ENCODE measurements at regions not wholly inside any gene's neighbourhood (a gene's known extent, or its start where the extent isn't known, plus 50 kb on each side); places are given as distances from the start of the nearest gene placed in this dataset.

DNA sequence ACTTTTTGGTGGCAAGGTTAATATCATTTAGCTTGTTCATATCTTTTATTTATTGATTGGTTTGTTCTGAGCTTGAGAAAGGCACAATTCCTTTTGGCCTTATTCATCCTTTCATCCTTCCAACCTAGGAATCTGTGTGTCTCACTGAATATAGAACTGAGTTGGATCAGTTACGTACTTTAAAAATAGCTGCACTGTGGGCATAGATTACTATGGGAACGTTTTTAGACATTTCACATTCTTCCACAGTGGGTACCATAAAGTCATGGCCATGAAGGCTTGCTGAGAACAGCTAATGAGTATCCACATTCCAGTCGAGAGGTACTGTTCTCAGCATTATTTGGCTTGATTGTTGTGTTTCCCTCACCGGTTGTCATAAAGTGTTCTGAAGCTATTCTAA, 217.0 kb upstream of the DKK2 start:
- no peak overlapping the region for H3K4me3 Mint-ChIP-seq
- no peak overlapping the region for H3K27ac Mint-ChIP-seq
- no peaks in the 10 kb centered on the region for H3K27me3 Mint-ChIP-seq (ENCODE audit: low read depth)
- no peaks in the 10 kb centered on the region for H3K9me3 Mint-ChIP-seq
- no peaks in the 10 kb centered on the region for H3K36me3 Mint-ChIP-seq (ENCODE audit: low read depth)
- DNase-seq (ENCODE audit: low spot score): no peak
- H3K4me1 Mint-ChIP-seq (ENCODE audit: low read depth): no peaks in the 10 kb centered on the region

DNA sequence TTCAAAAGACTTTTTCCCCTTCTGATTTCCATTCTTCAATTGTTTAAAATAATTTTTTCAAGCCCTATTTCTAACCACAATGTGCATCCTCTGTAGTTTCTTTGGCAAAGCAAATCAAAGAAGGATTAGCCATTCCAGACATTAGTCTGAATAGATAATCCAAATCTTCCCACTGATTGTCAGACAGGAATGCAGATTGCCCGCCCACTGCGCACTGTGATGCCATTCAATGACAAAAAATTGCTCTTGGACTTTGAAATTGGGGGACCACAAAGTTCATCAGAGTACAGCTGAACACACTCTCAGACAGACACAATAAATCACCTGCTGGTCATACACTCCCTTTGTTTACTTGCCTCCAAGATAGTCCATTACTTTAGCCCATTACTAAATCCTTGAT, 216.5 kb upstream of the DKK2 start:
- no peaks in the 10 kb centered on the region for H3K36me3 Mint-ChIP-seq (ENCODE audit: low read depth)
- H3K4me1 Mint-ChIP-seq (ENCODE audit: low read depth): no peaks in the 10 kb centered on the region
- H3K9me3 Mint-ChIP-seq: no peaks in the 10 kb centered on the region
- DNase-seq (ENCODE audit: low spot score): no peak
- no peak overlapping the region for H3K27ac Mint-ChIP-seq
- H3K4me3 Mint-ChIP-seq: no peak overlapping the region
- H3K27me3 Mint-ChIP-seq (ENCODE audit: low read depth): no peaks in the 10 kb centered on the region

DNA sequence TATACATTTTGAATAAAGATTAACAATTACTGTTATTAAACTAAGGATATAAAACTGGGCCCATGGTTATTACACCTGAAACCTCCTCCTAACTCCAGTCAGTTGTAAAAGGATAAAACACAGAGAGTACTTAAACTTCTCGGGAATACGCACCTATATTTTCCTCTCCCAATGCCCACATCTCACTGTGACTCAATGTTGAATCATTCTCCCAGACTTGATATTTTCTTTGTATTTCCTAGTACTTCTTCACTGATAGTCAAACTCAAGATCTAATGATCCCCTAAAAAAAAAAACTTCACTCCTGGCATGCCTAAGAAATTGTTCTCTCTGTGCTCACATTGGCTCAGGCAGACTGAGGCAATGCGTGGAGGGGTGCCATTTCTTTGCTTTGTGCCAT, 212.5 kb upstream of the DKK2 start:
- no peaks in the 10 kb centered on the region for H3K9me3 Mint-ChIP-seq
- no peak overlapping the region for H3K27ac Mint-ChIP-seq
- no peaks in the 10 kb centered on the region for H3K36me3 Mint-ChIP-seq (ENCODE audit: low read depth)
- H3K4me1 Mint-ChIP-seq (ENCODE audit: low read depth): no peaks in the 10 kb centered on the region
- DNase-seq (ENCODE audit: low spot score): no peak
- no peak overlapping the region for H3K4me3 Mint-ChIP-seq
- no peaks in the 10 kb centered on the region for H3K27me3 Mint-ChIP-seq (ENCODE audit: low read depth)

DNA sequence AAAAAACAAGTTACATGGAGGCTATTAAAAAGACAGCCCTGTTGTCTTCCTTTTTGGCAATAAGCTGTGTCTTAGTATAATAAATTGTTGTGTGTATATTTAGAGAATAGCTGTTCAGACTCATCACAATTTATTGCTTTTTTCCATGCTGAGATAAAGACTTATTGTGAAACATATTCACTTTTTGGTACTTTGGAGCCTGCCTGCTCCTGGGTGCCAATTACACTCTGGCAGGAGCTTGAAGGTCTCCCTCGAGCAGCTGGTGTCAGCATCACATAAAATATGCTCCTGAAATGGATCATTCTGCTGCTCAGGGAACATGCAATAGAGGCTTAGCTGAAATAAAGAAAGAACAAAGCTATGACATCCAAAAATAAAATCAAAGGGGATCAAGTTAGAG, 211.6 kb upstream of the DKK2 start:
- Mint-ChIP-seq H3K36me3 (ENCODE audit: low read depth) (no peaks in the 10 kb centered on the region), H3K4me1 (ENCODE audit: low read depth) (no peaks in the 10 kb centered on the region), H3K9me3 (no peaks in the 10 kb centered on the region), H3K27ac (no peak overlapping the region), H3K4me3 (no peak overlapping the region), H3K27me3 (ENCODE audit: low read depth) (no peaks in the 10 kb centered on the region)
- no peak for DNase-seq (ENCODE audit: low spot score)

DNA sequence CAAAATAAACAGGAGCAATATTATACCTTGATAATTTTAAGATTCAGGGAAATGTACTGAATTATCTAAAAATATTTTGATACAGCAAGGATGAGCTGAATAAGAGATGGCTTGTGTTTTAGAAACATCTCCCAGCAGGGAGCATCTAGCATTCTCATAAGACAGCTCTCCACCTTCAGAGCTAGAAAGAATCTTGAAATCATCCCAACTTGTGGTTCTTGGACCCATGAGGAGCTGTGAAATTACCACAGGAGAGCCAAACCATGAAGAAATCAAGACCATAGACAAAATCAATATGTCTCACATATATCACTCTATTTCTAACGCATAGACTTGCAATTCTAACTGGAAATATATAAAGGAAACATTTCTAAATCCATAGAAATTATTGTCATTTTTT, 210.6 kb upstream of the DKK2 start:
- no peak for DNase-seq (ENCODE audit: low spot score)
- Mint-ChIP-seq H3K9me3 (no peaks in the 10 kb centered on the region), H3K27ac (no peak overlapping the region), H3K36me3 (ENCODE audit: low read depth) (no peaks in the 10 kb centered on the region), H3K27me3 (ENCODE audit: low read depth) (no peaks in the 10 kb centered on the region), H3K4me1 (ENCODE audit: low read depth) (no peaks in the 10 kb centered on the region), H3K4me3 (no peak overlapping the region)

DNA sequence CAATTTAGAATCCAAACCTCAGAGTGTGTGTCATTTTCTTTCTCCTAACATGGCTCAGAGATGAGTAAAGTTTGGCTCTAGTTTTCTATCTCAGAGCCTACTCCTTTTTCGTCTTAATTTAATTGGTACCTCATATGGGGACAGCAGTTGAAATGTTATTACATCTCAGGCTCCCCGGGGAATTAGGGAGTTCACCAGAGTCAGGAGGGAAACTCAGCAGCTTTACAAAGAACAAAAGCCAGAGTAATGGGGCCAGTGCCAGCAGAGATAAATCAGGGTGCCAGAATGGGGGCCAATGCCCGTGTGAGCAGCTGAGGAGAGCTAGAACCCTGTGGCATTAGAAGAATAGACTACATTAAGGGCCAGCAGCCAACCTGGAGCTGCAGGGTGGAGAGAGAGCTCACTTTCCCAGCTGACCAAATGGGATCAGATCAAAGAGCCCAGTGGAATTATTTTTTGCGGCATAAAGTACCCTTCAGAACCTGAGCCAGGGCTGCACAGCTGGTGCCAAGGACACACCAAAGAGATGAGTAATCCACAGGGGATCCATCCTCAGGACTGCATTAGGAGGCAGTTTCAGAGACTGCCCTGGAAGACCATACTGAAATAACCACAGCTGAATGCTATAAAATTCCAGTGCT, 207.1 kb upstream of the DKK2 start:
- Mint-ChIP-seq H3K9me3 (no peaks in the 10 kb centered on the region), H3K27me3 (ENCODE audit: low read depth) (no peaks in the 10 kb centered on the region), H3K4me3 (no peak overlapping the region), H3K27ac (no peak overlapping the region), H3K4me1 (ENCODE audit: low read depth) (no peaks in the 10 kb centered on the region), H3K36me3 (ENCODE audit: low read depth) (no peaks in the 10 kb centered on the region)
- DNase-seq (ENCODE audit: low spot score): no peak

DNA sequence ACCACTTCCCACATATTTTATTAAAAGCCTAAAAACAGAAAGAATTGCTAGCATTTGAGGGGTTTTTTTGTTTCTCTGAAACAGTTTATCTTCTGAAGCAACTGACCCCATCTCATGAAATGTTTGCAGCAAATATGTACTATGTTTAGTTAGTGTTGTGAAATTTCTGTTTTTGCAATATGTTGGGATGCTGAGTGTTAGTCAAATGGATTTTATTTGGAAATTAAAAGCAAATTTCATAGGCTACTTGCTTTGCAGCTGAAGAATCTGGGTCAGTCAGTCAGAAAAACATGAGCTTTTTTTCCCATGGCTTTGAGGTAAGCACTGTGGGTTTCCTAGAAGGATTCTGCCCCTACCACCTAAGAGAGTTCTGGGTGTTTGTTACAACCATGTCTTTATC, 184.9 kb upstream of the DKK2 start:
- no peak overlapping the region for H3K4me3 Mint-ChIP-seq
- no peaks in the 10 kb centered on the region for H3K4me1 Mint-ChIP-seq (ENCODE audit: low read depth)
- H3K36me3 Mint-ChIP-seq (ENCODE audit: low read depth): no peaks in the 10 kb centered on the region
- no peaks in the 10 kb centered on the region for H3K27me3 Mint-ChIP-seq (ENCODE audit: low read depth)
- H3K9me3 Mint-ChIP-seq: no peaks in the 10 kb centered on the region
- no peak overlapping the region for H3K27ac Mint-ChIP-seq
- no peak for DNase-seq (ENCODE audit: low spot score)

DNA sequence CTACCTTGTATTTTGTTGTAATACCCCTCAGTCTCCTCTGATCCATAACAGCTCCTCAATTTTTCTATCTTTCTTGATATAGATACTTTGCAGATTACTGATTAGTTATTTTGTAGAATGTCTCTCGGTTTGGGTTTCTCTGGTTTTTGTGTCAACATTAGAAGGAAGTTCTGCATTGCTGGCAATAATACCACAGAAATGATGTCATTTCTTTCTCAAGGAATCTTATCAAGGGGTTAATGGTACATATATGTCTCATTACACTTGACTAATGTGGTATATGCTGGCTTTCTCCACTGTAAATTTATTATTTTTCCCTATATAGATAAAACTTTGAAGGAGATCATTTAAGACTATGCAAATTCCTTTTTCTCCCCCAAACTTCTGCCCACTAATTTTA, 183.6 kb upstream of the DKK2 start:
- no peaks in the 10 kb centered on the region for H3K4me1 Mint-ChIP-seq (ENCODE audit: low read depth)

DNA sequence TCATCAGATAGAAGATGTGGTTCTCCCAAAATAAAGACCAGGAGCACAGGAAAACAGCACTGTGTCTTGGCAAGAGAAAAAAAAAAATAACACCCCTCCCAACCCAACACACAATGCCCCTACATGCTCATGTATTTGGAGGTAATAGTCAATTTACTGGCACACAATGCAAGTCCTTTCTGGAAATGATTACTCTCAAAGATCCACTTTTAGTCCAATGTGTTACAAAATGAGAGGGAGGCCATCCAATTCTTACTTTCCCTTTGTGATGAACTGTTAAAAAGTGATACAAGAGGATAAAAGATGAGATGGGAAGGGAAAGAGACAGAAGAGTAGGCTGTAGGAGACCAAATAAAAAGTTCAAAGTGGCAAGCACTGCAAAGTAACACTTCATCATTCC, 180.3 kb upstream of the DKK2 start:
- Mint-ChIP-seq H3K4me1 (ENCODE audit: low read depth) (no peaks in the 10 kb centered on the region), H3K27ac (no peak overlapping the region), H3K36me3 (ENCODE audit: low read depth) (no peaks in the 10 kb centered on the region), H3K4me3 (no peak overlapping the region), H3K27me3 (ENCODE audit: low read depth) (no peaks in the 10 kb centered on the region), H3K9me3 (no peaks in the 10 kb centered on the region)
- no peak for DNase-seq (ENCODE audit: low spot score)

More for the DNA sequence above, 183.6 kb upstream of the DKK2 start:
- no peaks in the 10 kb centered on the region for H3K27me3 Mint-ChIP-seq (ENCODE audit: low read depth)
- no peak overlapping the region for H3K27ac Mint-ChIP-seq
- H3K36me3 Mint-ChIP-seq (ENCODE audit: low read depth): no peaks in the 10 kb centered on the region
- no peaks in the 10 kb centered on the region for H3K9me3 Mint-ChIP-seq
- no peak for DNase-seq (ENCODE audit: low spot score)
- H3K4me3 Mint-ChIP-seq: no peak overlapping the region

DNA sequence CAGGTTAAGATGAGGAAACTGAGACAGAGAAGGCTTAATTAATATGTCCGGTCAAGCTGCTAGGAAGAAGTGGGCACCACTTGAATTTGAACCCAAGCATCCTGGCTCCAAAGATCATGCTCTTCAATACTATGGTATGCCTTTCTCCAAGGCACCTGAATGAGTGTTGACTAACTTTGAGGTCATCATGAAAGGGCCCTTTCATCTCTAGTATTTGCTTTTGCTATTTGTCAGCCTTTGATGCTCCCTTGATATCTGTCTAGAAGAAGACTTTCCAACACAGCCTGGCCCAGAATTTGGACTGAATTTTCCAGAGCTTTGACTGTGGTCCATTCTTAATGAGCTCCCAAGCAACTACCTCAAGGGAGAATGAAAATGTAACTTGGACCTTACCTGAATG, 179.1 kb upstream of the DKK2 start:
- no peaks in the 10 kb centered on the region for H3K4me1 Mint-ChIP-seq (ENCODE audit: low read depth)
- no peaks in the 10 kb centered on the region for H3K27me3 Mint-ChIP-seq (ENCODE audit: low read depth)
- no peak overlapping the region for H3K4me3 Mint-ChIP-seq
- no peaks in the 10 kb centered on the region for H3K9me3 Mint-ChIP-seq
- H3K36me3 Mint-ChIP-seq (ENCODE audit: low read depth): no peaks in the 10 kb centered on the region
- H3K27ac Mint-ChIP-seq: no peak overlapping the region
- DNase-seq (ENCODE audit: low spot score): no peak

DNA sequence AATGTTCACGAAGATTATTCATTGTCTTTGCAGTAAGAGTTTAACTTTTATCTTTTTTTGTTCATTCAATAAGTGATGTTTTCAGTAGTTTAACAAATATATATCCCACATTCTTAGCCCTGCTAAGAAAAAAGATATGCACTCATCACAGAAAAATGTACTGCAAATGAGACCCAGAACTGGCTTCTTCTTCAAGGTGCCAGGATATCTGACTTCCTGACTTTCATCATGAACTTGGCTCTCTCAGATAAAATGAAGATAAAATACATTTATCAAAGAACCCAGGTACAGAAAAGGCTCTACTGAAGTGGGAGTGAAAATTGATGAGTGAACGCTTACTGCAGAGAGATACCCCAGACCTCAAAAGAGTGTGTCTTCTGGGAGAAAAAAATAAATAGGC, 177.8 kb upstream of the DKK2 start:
- H3K27ac Mint-ChIP-seq: no peak overlapping the region
- no peaks in the 10 kb centered on the region for H3K9me3 Mint-ChIP-seq
- no peaks in the 10 kb centered on the region for H3K36me3 Mint-ChIP-seq (ENCODE audit: low read depth)
- no peak overlapping the region for H3K4me3 Mint-ChIP-seq
- DNase-seq (ENCODE audit: low spot score): no peak
- H3K27me3 Mint-ChIP-seq (ENCODE audit: low read depth): no peaks in the 10 kb centered on the region
- H3K4me1 Mint-ChIP-seq (ENCODE audit: low read depth): no peaks in the 10 kb centered on the region

DNA sequence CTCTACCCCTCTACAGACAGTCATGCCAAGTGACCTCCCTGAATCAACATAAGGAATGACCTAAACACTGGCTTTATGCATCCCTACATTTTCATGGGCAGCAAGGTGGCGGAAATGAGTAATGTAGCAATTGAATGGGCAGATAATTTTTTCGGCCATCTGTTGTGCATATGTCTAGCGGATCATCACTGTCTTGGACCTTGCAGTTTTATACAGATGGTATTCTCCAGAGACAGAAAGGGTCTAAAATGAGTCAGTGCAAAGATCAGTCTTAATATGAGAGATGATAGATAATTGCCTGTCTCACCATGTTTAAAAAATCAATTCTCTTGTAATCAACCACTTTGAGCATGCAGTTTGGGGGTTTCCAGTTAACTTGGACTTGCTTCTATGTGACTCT, 177.3 kb upstream of the DKK2 start:
- Mint-ChIP-seq H3K36me3 (ENCODE audit: low read depth) (no peaks in the 10 kb centered on the region), H3K27ac (no peak overlapping the region), H3K4me1 (ENCODE audit: low read depth) (no peaks in the 10 kb centered on the region), H3K9me3 (no peaks in the 10 kb centered on the region), H3K4me3 (no peak overlapping the region), H3K27me3 (ENCODE audit: low read depth) (no peaks in the 10 kb centered on the region)
- DNase-seq (ENCODE audit: low spot score): no peak

DNA sequence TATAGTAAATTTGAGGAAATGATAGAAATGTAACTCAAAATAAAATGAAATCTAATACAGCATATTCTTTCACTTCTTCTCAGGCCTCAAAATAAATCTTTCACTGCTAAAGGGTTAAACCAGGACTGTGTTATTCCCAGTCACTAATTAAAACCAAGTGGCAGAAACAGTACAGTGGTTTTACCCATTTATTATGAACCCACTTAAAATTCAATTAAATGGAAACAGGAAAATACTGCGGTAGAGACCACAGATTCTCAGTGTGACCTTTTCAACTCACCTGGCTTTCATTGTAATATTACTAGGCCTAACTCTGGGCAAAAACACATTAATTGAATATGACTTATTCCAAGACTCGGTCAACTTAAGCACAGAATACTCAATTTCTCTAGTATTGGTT, 176.5 kb upstream of the DKK2 start:
- no peaks in the 10 kb centered on the region for H3K4me1 Mint-ChIP-seq (ENCODE audit: low read depth)
- no peak for DNase-seq (ENCODE audit: low spot score)
- no peaks in the 10 kb centered on the region for H3K36me3 Mint-ChIP-seq (ENCODE audit: low read depth)
- no peak overlapping the region for H3K4me3 Mint-ChIP-seq
- no peak overlapping the region for H3K27ac Mint-ChIP-seq
- H3K9me3 Mint-ChIP-seq: no peaks in the 10 kb centered on the region
- no peaks in the 10 kb centered on the region for H3K27me3 Mint-ChIP-seq (ENCODE audit: low read depth)

DNA sequence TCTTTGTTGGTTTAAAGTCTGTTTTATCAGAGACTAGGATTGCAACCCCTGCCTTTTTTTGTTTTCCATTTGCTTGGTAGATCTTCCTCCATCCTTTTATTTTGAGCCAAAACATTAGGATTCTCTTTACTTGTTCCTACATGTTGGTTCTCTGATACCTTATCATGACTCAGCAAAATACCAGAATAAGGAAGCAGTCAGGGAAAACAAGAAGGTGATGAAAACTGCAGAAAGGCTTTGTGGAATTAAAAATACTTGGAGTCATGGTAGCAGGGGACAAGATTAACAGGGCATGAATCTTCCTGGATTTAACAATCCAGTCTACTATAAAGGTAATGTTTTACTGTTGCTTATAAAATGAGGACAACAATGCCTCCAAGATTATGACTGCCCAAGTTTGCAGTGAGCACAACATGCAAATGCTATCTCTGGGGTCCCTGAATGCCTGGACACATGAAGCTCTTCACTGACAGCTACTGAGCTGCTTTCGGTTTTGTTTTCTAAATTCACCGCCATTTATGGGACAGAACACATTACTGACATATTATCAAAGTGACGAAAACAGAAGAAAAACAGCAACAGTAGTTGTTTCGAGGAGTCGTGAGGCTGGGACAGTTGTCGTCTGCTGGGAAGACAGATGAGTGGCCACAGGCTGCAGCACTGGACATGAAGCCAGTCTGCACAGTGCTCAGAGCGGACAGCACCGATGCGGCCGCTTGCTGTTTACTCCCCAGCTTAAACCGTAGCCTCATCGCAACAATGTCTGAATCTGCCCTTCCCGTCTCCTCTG, 174.5 kb upstream of the DKK2 start:
- no peak for DNase-seq (ENCODE audit: low spot score)
- Mint-ChIP-seq H3K4me1 (ENCODE audit: low read depth) (no peaks in the 10 kb centered on the region), H3K9me3 (no peaks in the 10 kb centered on the region), H3K36me3 (ENCODE audit: low read depth) (no peaks in the 10 kb centered on the region), H3K4me3 (no peak overlapping the region), H3K27me3 (ENCODE audit: low read depth) (no peaks in the 10 kb centered on the region), H3K27ac (no peak overlapping the region)

DNA sequence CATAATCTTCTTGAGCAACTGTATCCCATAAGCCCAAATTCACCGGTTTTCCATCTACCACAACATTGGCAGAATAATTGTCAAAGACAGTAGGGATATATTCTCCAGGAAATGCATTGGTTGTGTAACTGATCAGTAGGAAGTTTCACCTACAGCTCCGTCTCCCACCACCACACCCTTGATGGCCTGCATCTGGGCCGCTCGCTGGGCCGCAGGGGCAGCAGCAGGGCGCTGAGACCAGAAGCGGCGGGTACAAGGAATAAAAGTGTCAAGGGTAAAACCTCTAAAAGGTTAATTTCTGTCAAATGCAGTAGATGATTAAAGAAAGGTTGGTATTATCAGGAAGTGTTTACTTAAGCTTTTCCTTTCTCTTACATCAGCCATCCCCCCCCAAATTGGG, 167.6 kb upstream of the DKK2 start:
- no peaks in the 10 kb centered on the region for H3K36me3 Mint-ChIP-seq (ENCODE audit: low read depth)
- H3K27ac Mint-ChIP-seq: no peak overlapping the region
- no peak for DNase-seq (ENCODE audit: low spot score)
- no peaks in the 10 kb centered on the region for H3K4me1 Mint-ChIP-seq (ENCODE audit: low read depth)
- no peaks in the 10 kb centered on the region for H3K27me3 Mint-ChIP-seq (ENCODE audit: low read depth)
- no peaks in the 10 kb centered on the region for H3K9me3 Mint-ChIP-seq
- no peak overlapping the region for H3K4me3 Mint-ChIP-seq

Measured in T-helper 2 cell treated with Interferon-gamma antibody and Interleukin-4, amounts not matched to agents 5 μg/mL and 100 μg/mL, for 36 hours (primary cell).